ENCODE measurements at regions not wholly inside any gene's neighbourhood (a gene's known extent, or its start where the extent isn't known, plus 50 kb on each side); places are given as distances from the start of the nearest gene placed in this dataset.
A peak's percentile ranks its signal among the peaks of the same experiment; 100 is the strongest.

DNA sequence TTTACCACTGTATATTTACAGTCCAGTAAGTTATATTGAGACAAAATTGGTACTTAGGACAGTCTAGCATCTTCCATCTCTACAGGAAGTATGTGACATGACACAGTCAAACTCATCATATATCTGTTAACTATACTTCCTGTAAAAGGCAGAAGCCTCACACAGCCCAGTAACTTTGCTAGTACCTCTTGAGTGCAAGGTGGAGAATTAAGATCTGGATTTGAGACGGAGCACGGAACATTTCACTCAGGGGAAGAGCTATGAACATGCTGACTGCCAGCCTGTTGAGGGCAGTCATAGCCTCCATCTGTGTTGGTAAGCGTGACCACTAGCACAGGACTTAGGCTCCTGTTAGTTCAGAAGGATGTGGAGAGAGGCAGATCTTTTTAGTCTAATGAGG, 333.7 kb upstream of the OR4E1 start:
- no peak overlapping the region for H3K27ac ChIP-seq
- no peaks in the 10 kb centered on the region for H3K9me3 ChIP-seq (ENCODE audit: low read depth)
- no peak overlapping the region for H3K4me3 ChIP-seq
- no peaks in the 10 kb centered on the region for H3K27me3 ChIP-seq
- no peaks in the 10 kb centered on the region for H3K4me1 ChIP-seq (ENCODE audit: low read depth)
- no peaks in the 10 kb centered on the region for H3K36me3 ChIP-seq
- no peak for DNase-seq (ENCODE audit: low read depth in 1 of 2, low spot score in 1 of 2)
- TF ChIP-seq, protein P1, sequence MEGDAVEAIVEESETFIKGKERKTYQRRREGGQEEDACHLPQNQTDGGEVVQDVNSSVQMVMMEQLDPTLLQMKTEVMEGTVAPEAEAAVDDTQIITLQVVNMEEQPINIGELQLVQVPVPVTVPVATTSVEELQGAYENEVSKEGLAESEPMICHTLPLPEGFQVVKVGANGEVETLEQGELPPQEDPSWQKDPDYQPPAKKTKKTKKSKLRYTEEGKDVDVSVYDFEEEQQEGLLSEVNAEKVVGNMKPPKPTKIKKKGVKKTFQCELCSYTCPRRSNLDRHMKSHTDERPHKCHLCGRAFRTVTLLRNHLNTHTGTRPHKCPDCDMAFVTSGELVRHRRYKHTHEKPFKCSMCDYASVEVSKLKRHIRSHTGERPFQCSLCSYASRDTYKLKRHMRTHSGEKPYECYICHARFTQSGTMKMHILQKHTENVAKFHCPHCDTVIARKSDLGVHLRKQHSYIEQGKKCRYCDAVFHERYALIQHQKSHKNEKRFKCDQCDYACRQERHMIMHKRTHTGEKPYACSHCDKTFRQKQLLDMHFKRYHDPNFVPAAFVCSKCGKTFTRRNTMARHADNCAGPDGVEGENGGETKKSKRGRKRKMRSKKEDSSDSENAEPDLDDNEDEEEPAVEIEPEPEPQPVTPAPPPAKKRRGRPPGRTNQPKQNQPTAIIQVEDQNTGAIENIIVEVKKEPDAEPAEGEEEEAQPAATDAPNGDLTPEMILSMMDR (IDR thresholded peaks at IDR 0.05; ENCODE audit: low read depth, low read length), result no peak

DNA sequence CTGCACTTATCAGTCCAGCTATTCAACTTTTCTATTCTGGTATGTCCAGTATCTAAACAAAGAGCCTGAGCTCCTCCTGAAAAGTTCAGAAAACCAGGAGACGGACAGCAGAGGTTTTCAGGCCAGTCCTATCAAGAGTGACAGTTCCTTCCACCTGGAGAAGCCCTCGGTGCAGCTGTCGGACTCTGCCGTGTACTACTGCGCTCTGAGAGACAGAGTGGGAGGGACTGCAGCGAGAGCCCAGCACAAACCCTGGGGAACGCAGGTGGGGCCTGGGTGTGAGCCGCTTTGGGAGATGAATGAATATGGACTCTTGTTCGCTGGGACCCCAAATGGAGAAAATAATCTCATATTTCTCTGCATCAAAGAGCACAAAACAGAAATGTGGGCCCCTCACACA, 329.8 kb upstream of the OR4E1 start:
- no peak overlapping the region for H3K27ac ChIP-seq
- TF ChIP-seq, protein P1 (IDR thresholded peaks at IDR 0.05; ENCODE audit: low read depth, low read length), result no peak
- no peaks in the 10 kb centered on the region for H3K36me3 ChIP-seq
- no peaks in the 10 kb centered on the region for H3K27me3 ChIP-seq
- no peaks in the 10 kb centered on the region for H3K4me1 ChIP-seq (ENCODE audit: low read depth)
- no peak overlapping the region for H3K4me3 ChIP-seq
- DNase-seq (ENCODE audit: low read depth in 1 of 2, low spot score in 1 of 2), result no peak
- no peaks in the 10 kb centered on the region for H3K9me3 ChIP-seq (ENCODE audit: low read depth)

DNA sequence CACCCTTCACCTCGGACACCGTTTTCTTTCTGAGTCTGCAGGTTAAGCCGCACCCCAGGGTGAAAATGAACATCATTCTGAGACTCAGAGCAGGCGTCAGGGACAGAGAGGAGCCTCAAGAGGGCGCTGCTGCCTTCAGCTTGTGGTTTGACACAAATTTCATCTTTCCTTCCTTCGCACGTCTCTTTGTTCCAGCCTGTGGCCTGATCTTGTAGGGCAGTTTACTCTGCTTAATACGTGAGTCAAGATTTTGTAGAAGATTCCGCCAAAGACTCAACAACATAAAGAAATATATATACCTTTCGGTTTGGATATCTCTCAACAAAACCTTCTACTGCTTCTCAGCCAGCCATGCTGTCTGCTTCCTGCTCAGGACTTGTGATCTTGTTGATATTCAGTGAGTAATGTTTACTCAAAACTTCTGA, 329.3 kb upstream of the OR4E1 start:
- TF ChIP-seq, protein P1 (IDR thresholded peaks at IDR 0.05; ENCODE audit: low read depth, low read length), result no peak
- peak in 1 of 2 donors; percentile 28 for DNase-seq (ENCODE audit: low read depth in 1 of 2, low spot score in 1 of 2)

DNA sequence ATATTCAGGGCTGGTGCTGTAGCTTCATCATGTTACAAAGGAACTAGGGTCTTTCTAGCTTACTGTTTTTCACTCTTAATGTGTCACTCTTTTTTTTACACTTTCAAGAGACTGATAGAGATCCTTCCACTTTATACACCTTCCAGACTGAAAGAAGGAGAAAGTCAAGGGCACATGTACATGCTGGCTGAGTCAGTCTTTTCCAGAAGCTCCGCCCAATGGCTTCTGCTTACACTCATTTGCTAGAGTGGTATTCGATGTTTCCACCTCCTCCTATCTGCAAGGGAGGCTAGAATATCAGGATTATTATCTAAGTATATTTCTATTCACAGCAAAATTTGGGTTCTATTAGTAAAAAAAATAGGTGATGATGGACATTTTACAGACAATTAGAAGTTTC, 325.8 kb upstream of the OR4E1 start:
- H3K9me3 ChIP-seq (ENCODE audit: low read depth), result no peaks in the 10 kb centered on the region
- TF ChIP-seq, protein P1 (IDR thresholded peaks at IDR 0.05; ENCODE audit: low read depth, low read length), result no peak
- no peaks in the 10 kb centered on the region for H3K4me1 ChIP-seq (ENCODE audit: low read depth)
- H3K36me3 ChIP-seq, result no peaks in the 10 kb centered on the region
- H3K27ac ChIP-seq, result no peak overlapping the region
- no peak for DNase-seq (ENCODE audit: low read depth in 1 of 2, low spot score in 1 of 2)
- no peaks in the 10 kb centered on the region for H3K27me3 ChIP-seq
- H3K4me3 ChIP-seq, result no peak overlapping the region

More for the DNA sequence above, 329.3 kb upstream of the OR4E1 start:
- H3K4me3 ChIP-seq, result no peak overlapping the region
- H3K4me1 ChIP-seq (ENCODE audit: low read depth), result no peaks in the 10 kb centered on the region
- H3K9me3 ChIP-seq (ENCODE audit: low read depth), result no peaks in the 10 kb centered on the region
- no peaks in the 10 kb centered on the region for H3K27me3 ChIP-seq
- H3K27ac ChIP-seq, result no peak overlapping the region
- no peaks in the 10 kb centered on the region for H3K36me3 ChIP-seq

DNA sequence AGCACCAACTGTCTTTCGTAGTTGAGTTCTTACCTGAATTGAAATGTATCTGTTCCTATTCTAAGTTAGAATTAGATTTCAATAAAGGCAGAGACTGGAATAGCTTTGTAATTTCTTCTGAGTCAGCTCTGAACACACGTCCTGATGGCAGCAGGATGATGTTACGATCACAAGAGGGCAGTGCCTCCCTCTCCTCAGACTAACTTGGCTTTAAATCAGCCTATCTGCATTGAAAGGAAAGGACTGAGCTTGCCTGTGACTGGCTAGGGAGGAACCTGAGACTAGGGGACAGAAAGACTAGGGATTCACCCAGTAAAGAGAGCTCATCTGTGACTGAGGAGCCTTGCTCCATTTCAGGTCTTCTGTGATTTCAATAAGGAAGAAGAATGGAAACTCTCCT, 323.7 kb upstream of the OR4E1 start:
- no peaks in the 10 kb centered on the region for H3K36me3 ChIP-seq
- no peak overlapping the region for H3K4me3 ChIP-seq
- TF ChIP-seq, protein P1 (IDR thresholded peaks at IDR 0.05; ENCODE audit: low read depth, low read length), result peak; percentile 16
- peak; percentile 5 to 43 for DNase-seq (ENCODE audit: low read depth in 1 of 2, low spot score in 1 of 2)
- H3K27me3 ChIP-seq, result no peaks in the 10 kb centered on the region
- H3K27ac ChIP-seq, result no peak overlapping the region
- no peaks in the 10 kb centered on the region for H3K9me3 ChIP-seq (ENCODE audit: low read depth)
- H3K4me1 ChIP-seq (ENCODE audit: low read depth), result no peaks in the 10 kb centered on the region

DNA sequence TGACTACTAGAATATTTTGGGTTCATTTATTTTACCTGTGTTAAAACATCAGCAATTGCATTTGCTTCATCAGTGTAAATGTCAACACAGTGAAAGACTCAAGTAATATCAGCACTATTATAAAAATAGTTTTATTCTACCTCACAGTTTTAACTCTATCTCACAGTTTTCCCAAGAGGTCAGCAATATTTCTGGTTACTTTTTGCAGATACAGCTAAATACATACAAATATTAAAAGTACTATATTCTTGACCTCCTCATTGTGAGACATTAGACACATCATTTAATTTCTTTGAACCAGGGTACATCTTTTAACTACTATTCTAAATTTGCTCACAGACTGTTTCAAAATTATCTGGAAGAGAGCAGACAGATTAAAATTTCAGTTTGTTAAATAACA, 321.7 kb upstream of the OR4E1 start:
- Histone ChIP-seq H3K9me3 (ENCODE audit: low read depth) (no peaks in the 10 kb centered on the region), H3K4me1 (ENCODE audit: low read depth) (peaks cover 5% of the 10 kb centered on the region), H3K4me3 (no peak overlapping the region), H3K27me3 (no peaks in the 10 kb centered on the region), H3K27ac (no peak overlapping the region), H3K36me3 (no peaks in the 10 kb centered on the region)
- TF ChIP-seq, protein P1 (IDR thresholded peaks at IDR 0.05; ENCODE audit: low read depth, low read length), result no peak
- no peak for DNase-seq (ENCODE audit: low read depth in 1 of 2, low spot score in 1 of 2)
